ENCODE measurements at regions not wholly inside any gene's neighbourhood (a gene's known extent, or its start where the extent isn't known, plus 50 kb on each side); places are given as distances from the start of the nearest gene placed in this dataset.

- TF ChIP-seq YY1 (IDR thresholded peaks at IDR 0.05; ENCODE audit: low read depth, low read length): no peak
- no peak for TF ChIP-seq ZBED1 (IDR thresholded peaks at IDR 0.05; ENCODE audit: borderline replicate concordance)
- TF ChIP-seq USF1 (IDR thresholded peaks at IDR 0.05; ENCODE audit: borderline replicate concordance, extremely low read length, insufficient read depth, low read depth, low read length): no peak
- no peak for TF ChIP-seq SRF (IDR thresholded peaks at IDR 0.05; ENCODE audit: low read depth in 2 of 2, low read length in 2 of 2)
- TF ChIP-seq TBL1XR1 (IDR thresholded peaks at IDR 0.05; ENCODE audit: low read depth, low read length): no peak
- no peak for TF ChIP-seq KAT2A (conservative IDR thresholded peaks at IDR 0.05; ENCODE audit: control insufficient read depth, low read depth, low read length)
- no peak for TF ChIP-seq BACH1 (IDR thresholded peaks at IDR 0.05; ENCODE audit: borderline replicate concordance)
- TF ChIP-seq BCLAF1 (IDR thresholded peaks at IDR 0.05): no peak
- TF ChIP-seq HDGF (IDR thresholded peaks at IDR 0.05): no peak
- no peak for TF ChIP-seq POU2F2 (IDR thresholded peaks at IDR 0.05; ENCODE audit: borderline replicate concordance, low read depth, low read length)
- no peak for TF ChIP-seq ZBTB4 (CRISPR knock-in tag; IDR thresholded peaks at IDR 0.05)
Measured at GRCh38 chr1:192491804-192492554, 83.6 kb upstream of the RGS1 start (continued).
